Memory B cell (primary cell): ENCODE measurements at regions not wholly inside any gene's neighbourhood (a gene's known extent, or its start where the extent isn't known, plus 50 kb on each side); places are given as distances from the start of the nearest gene placed in this dataset.
A peak's percentile ranks its signal among the peaks of the same experiment; 100 is the strongest.
"Not testable (repeated sequence)": the region's sequence is repeated elsewhere in the genome, so short reads cannot be mapped to it uniquely, and the experiment has no call there.

ENCODE experiments used
- ATAC-seq: fragments of 150-1000 bp; cut with Tn5 transposase; 2 replicates; pipeline ENCODE4 v1.10.0; 2021; ENCODE audit warnings: low read depth, mild to moderate bottlenecking, moderate library complexity
- DNase-seq, 2 donors: peaks; one replicate each; pipeline ENCODE4 v3.0.0; 2022; ENCODE audit warnings: low spot score in 2 of 2
- H3K27ac Mint-ChIP-seq: one replicate; pipeline ENCODE4 v1.8.0; 2022; ENCODE audit warnings: mild to moderate bottlenecking, moderate library complexity, mixed read lengths
- H3K27me3 Mint-ChIP-seq: one replicate; pipeline ENCODE4 v1.8.0; 2022; ENCODE audit warnings: mixed read lengths
- H3K36me3 Mint-ChIP-seq: one replicate; pipeline ENCODE4 v1.8.0; 2022; ENCODE audit warnings: mild to moderate bottlenecking, mixed read lengths
- H3K4me1 Mint-ChIP-seq: one replicate; pipeline ENCODE4 v1.8.0; 2022; ENCODE audit warnings: mixed read lengths
- H3K4me3 Mint-ChIP-seq: one replicate; pipeline ENCODE4 v1.8.0; 2022; ENCODE audit warnings: mild to moderate bottlenecking, moderate library complexity, mixed read lengths
- H3K9me3 Mint-ChIP-seq: one replicate; pipeline ENCODE4 v1.8.0; 2022; ENCODE audit warnings: mixed read lengths

GRCh38 chr12:14239935-14240872, 125.3 kb upstream of the ATF7IP start:
- H3K4me3 Mint-ChIP-seq = peak overlapping the region; percentile 83
- peaks cover 4% of the 10 kb centered on the region for H3K9me3 Mint-ChIP-seq
- H3K36me3 Mint-ChIP-seq = peaks cover 5% of the 10 kb centered on the region
- DNase-seq (peak; percentile 46 to 53), ATAC-seq (peak; percentile 78)
- H3K4me1 Mint-ChIP-seq = peaks cover 29% of the 10 kb centered on the region
- peak overlapping the region; percentile 97 for H3K27ac Mint-ChIP-seq
- H3K27me3 Mint-ChIP-seq = no peaks in the 10 kb centered on the region

- DNase-seq (no peak), ATAC-seq (no peak)
- H3K36me3 Mint-ChIP-seq = peaks cover 5% of the 10 kb centered on the region
- peaks cover 30% of the 10 kb centered on the region for H3K4me1 Mint-ChIP-seq
- peak overlapping the region; percentile 83 for H3K4me3 Mint-ChIP-seq
- peak overlapping the region; percentile 97 for H3K27ac Mint-ChIP-seq
- H3K9me3 Mint-ChIP-seq = peaks cover 4% of the 10 kb centered on the region
- H3K27me3 Mint-ChIP-seq = no peaks in the 10 kb centered on the region
These were observed 124.6 kb upstream of the ATF7IP start for GRCh38 chr12:14240873-14241220.

GRCh38 chr12:14242825-14243224, 122.7 kb upstream of the ATF7IP start:
- not testable (repeated sequence) for H3K27ac Mint-ChIP-seq, H3K9me3 Mint-ChIP-seq, H3K36me3 Mint-ChIP-seq, ATAC-seq, H3K4me3 Mint-ChIP-seq, H3K27me3 Mint-ChIP-seq, DNase-seq
- peaks cover 29% of the 10 kb centered on the region for H3K4me1 Mint-ChIP-seq

GRCh38 chr12:14243941-14244340, 121.5 kb upstream of the ATF7IP start:
- ATAC-seq = no peak
- no peak for DNase-seq
- H3K27me3 Mint-ChIP-seq = no peaks in the 10 kb centered on the region
- peaks cover 5% of the 10 kb centered on the region for H3K36me3 Mint-ChIP-seq
- H3K4me3 Mint-ChIP-seq = no peak overlapping the region
- peak overlapping the region; percentile 35 for H3K27ac Mint-ChIP-seq
- peaks cover 4% of the 10 kb centered on the region for H3K9me3 Mint-ChIP-seq
- H3K4me1 Mint-ChIP-seq = peaks cover 26% of the 10 kb centered on the region

GRCh38 chr12:14244876-14245669, 120.4 kb upstream of the ATF7IP start:
- Mint-ChIP-seq H3K36me3 (peaks cover 5% of the 10 kb centered on the region), H3K9me3 (peaks cover 4% of the 10 kb centered on the region), H3K4me1 (peaks cover 19% of the 10 kb centered on the region), H3K4me3 (no peak overlapping the region), H3K27ac (no peak overlapping the region), H3K27me3 (no peaks in the 10 kb centered on the region)
- ATAC-seq (no peak), DNase-seq (no peak)

GRCh38 chr12:14247166-14247565, 118.3 kb upstream of the ATF7IP start:
- H3K9me3 Mint-ChIP-seq = peaks cover 4% of the 10 kb centered on the region
- peaks cover 5% of the 10 kb centered on the region for H3K36me3 Mint-ChIP-seq

GRCh38 chr12:14249368-14249767, 116.1 kb upstream of the ATF7IP start:
- H3K36me3 Mint-ChIP-seq = peaks cover 1% of the 10 kb centered on the region

More at GRCh38 chr12:14247166-14247565, 118.3 kb upstream of the ATF7IP start:
- ATAC-seq (no peak), DNase-seq (no peak)
- Mint-ChIP-seq H3K4me1 (peaks cover 14% of the 10 kb centered on the region), H3K4me3 (no peak overlapping the region), H3K27me3 (no peaks in the 10 kb centered on the region), H3K27ac (no peak overlapping the region)

GRCh38 chr12:14252697-14253096, 112.8 kb upstream of the ATF7IP start:
- no peaks in the 10 kb centered on the region for H3K36me3 Mint-ChIP-seq
- no peak for ATAC-seq
- no peak overlapping the region for H3K4me3 Mint-ChIP-seq
- DNase-seq = no peak
- peaks cover 21% of the 10 kb centered on the region for H3K4me1 Mint-ChIP-seq
- no peaks in the 10 kb centered on the region for H3K27me3 Mint-ChIP-seq
- no peak overlapping the region for H3K27ac Mint-ChIP-seq
- H3K9me3 Mint-ChIP-seq = no peaks in the 10 kb centered on the region

More at GRCh38 chr12:14249368-14249767, 116.1 kb upstream of the ATF7IP start:
- Mint-ChIP-seq H3K4me3 (no peak overlapping the region), H3K27ac (no peak overlapping the region), H3K4me1 (peaks cover 11% of the 10 kb centered on the region), H3K9me3 (peaks cover 3% of the 10 kb centered on the region), H3K27me3 (no peaks in the 10 kb centered on the region)
- ATAC-seq (no peak), DNase-seq (no peak)

GRCh38 chr12:14253496-14253895, 112.0 kb upstream of the ATF7IP start:
- no peaks in the 10 kb centered on the region for H3K36me3 Mint-ChIP-seq
- ATAC-seq = no peak
- DNase-seq = no peak
- H3K27ac Mint-ChIP-seq = no peak overlapping the region
- H3K27me3 Mint-ChIP-seq = no peaks in the 10 kb centered on the region
- no peaks in the 10 kb centered on the region for H3K9me3 Mint-ChIP-seq
- H3K4me1 Mint-ChIP-seq = peaks cover 29% of the 10 kb centered on the region
- no peak overlapping the region for H3K4me3 Mint-ChIP-seq

GRCh38 chr12:14254781-14255180, 110.7 kb upstream of the ATF7IP start:
- ATAC-seq = no peak
- no peak overlapping the region for H3K4me3 Mint-ChIP-seq
- no peaks in the 10 kb centered on the region for H3K27me3 Mint-ChIP-seq

GRCh38 chr12:14256121-14256520, 109.4 kb upstream of the ATF7IP start:
- Mint-ChIP-seq H3K4me3 (no peak overlapping the region), H3K9me3 (no peaks in the 10 kb centered on the region), H3K27ac (peak overlapping the region; percentile 95), H3K36me3 (no peaks in the 10 kb centered on the region), H3K4me1 (peaks cover 30% of the 10 kb centered on the region), H3K27me3 (no peaks in the 10 kb centered on the region)
- no peak for DNase-seq
- ATAC-seq = no peak

More at GRCh38 chr12:14254781-14255180, 110.7 kb upstream of the ATF7IP start:
- Mint-ChIP-seq H3K27ac (peak overlapping the region; percentile 95), H3K9me3 (no peaks in the 10 kb centered on the region), H3K4me1 (peaks cover 31% of the 10 kb centered on the region), H3K36me3 (no peaks in the 10 kb centered on the region)
- DNase-seq = no peak

- Mint-ChIP-seq H3K27me3 (no peaks in the 10 kb centered on the region), H3K4me1 (peaks cover 28% of the 10 kb centered on the region), H3K27ac (peak overlapping the region; percentile 95), H3K36me3 (no peaks in the 10 kb centered on the region), H3K9me3 (no peaks in the 10 kb centered on the region), H3K4me3 (peak overlapping the region; percentile 71)
- peak; percentile 76 for ATAC-seq
- peak; percentile 57 to 72 for DNase-seq
These were observed 108.8 kb upstream of the ATF7IP start for GRCh38 chr12:14256555-14257169.

- ATAC-seq (no peak), DNase-seq (no peak)
- H3K27ac Mint-ChIP-seq = peak overlapping the region; percentile 95
- H3K36me3 Mint-ChIP-seq = no peaks in the 10 kb centered on the region
- H3K4me1 Mint-ChIP-seq = peaks cover 31% of the 10 kb centered on the region
- no peaks in the 10 kb centered on the region for H3K9me3 Mint-ChIP-seq
- H3K27me3 Mint-ChIP-seq = no peaks in the 10 kb centered on the region
- peak overlapping the region; percentile 58 for H3K4me3 Mint-ChIP-seq
These were observed 108.2 kb upstream of the ATF7IP start for GRCh38 chr12:14257303-14257733.
